Mesendoderm (in vitro differentiated cells): ENCODE measurements at regions not wholly inside any gene's neighbourhood (a gene's known extent, or its start where the extent isn't known, plus 50 kb on each side); places are given as distances from the start of the nearest gene placed in this dataset.

Experiments
- DNase-seq: peaks from one replicate; pipeline ENCODE4 v3.0.0; 2013
- H2AK5ac ChIP-seq: 2 replicates; pipeline ENCODE4 v1.6.1; 2013; ENCODE audit warnings: low read length, inconsistent platforms
- H2BK120ac ChIP-seq: 2 replicates; pipeline ENCODE4 v1.6.1; 2013; ENCODE audit warnings: low read depth, mild to moderate bottlenecking, low read length, moderate library complexity, mixed read lengths
- H2BK15ac ChIP-seq: replicated peaks from 2 replicates; pipeline ENCODE4 v1.6.1; 2013; ENCODE audit warnings: low read depth, mild to moderate bottlenecking, moderate library complexity
- H2BK5ac ChIP-seq: 2 replicates; pipeline ENCODE4 v1.6.1; 2013; ENCODE audit warnings: low read length, inconsistent platforms
- H3K18ac ChIP-seq: 2 replicates; pipeline ENCODE4 v1.6.1; 2013; ENCODE audit warnings: mild to moderate bottlenecking, low read length, mixed read lengths
- H3K23ac ChIP-seq: one replicate; pipeline ENCODE4 v1.6.1; 2013; ENCODE audit warnings: low read length
- H3K27ac ChIP-seq: 2 replicates; pipeline ENCODE4 v1.5.1; 2013; ENCODE audit warnings: low read depth, mild to moderate bottlenecking, inconsistent platforms, low read length, moderate library complexity
- H3K27me3 ChIP-seq: 2 replicates; pipeline ENCODE4 v1.6.1; 2013; ENCODE audit warnings: low read length, control low read depth, mild to moderate bottlenecking, inconsistent platforms; ENCODE audit not compliant: insufficient read depth, poor library complexity
- H3K36me3 ChIP-seq: 2 replicates; pipeline ENCODE4 v1.6.1; 2013; ENCODE audit warnings: low read length, inconsistent platforms; ENCODE audit not compliant: control insufficient read depth, insufficient read depth
- H3K4ac ChIP-seq: one replicate; pipeline ENCODE4 v1.6.1; 2013; ENCODE audit warnings: low read depth, mild to moderate bottlenecking, low read length, moderate library complexity
- H3K4me1 ChIP-seq: 2 replicates; pipeline ENCODE4 v1.6.1; 2013; ENCODE audit warnings: low read depth, low read length, inconsistent platforms; ENCODE audit not compliant: control insufficient read depth
- H3K4me2 ChIP-seq: 2 replicates; pipeline ENCODE4 v1.6.1; 2013; ENCODE audit warnings: low read length
- H3K4me3 ChIP-seq: 2 replicates; pipeline ENCODE4 v1.5.1; 2013; ENCODE audit warnings: mild to moderate bottlenecking, low read length
- H3K56ac ChIP-seq: one replicate; pipeline ENCODE4 v1.6.1; 2013; ENCODE audit warnings: low read length
- H3K79me1 ChIP-seq: 2 replicates; pipeline ENCODE4 v1.6.1; 2013; ENCODE audit warnings: low read length, inconsistent platforms
- H3K79me2 ChIP-seq: 2 replicates; pipeline ENCODE4 v1.6.1; 2013; ENCODE audit warnings: mild to moderate bottlenecking, low read length; ENCODE audit not compliant: control insufficient read depth, insufficient read depth
- H3K9ac ChIP-seq: 2 replicates; pipeline ENCODE4 v1.6.1; 2013; ENCODE audit warnings: low read length, inconsistent platforms
- H4K5ac ChIP-seq: one replicate; pipeline ENCODE4 v1.6.1; 2013; ENCODE audit warnings: low read length
- H4K8ac ChIP-seq: one replicate; pipeline ENCODE4 v1.6.1; 2013; ENCODE audit warnings: low read depth, mild to moderate bottlenecking, control low read depth, low read length, moderate library complexity
- WGBS: extraction: QIAGEN DNeasy Blood & Tissue Kit; methylation state at CpG from one replicate; pipeline ENCODE4 v1.1.7; 2013; ENCODE audit warnings: low lambda C conversion rate, missing lambda C conversion rate; ENCODE audit not compliant: insufficient coverage; ENCODE audit errors: extremely low coverage; 5-methylcytosine and 5-hydroxymethylcytosine counted together

DNA sequence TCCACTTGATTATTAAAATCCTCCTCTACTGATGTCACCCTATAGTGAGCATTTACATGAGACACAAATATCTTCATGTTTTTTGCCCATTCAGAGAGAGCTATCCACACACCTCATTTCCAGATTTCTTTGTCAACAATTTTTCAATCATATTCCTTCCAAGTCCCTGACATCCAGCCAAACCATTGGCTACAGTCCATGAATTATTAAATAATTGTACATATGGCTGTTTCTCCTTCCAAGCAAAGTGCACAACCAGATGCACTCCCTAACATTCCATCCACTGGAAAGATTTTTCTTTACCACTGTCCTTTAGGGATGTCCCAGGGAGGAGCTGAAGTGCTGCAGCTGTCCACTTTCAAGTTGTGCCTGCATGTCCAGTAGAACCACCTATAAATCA lies 328.0 kb upstream of the MDFIC2 start:
- Histone ChIP-seq H2BK15ac (no peak overlapping the region), H3K4ac (no peak overlapping the region), H3K23ac (no peak overlapping the region), H4K8ac (no peak overlapping the region), H2BK120ac (no peak overlapping the region), H3K4me2 (no peak overlapping the region), H3K27me3 (no peaks in the 10 kb centered on the region), H2BK5ac (no peak overlapping the region), H2AK5ac (no peak overlapping the region), H4K5ac (no peak overlapping the region), H3K36me3 (no peaks in the 10 kb centered on the region), H3K9ac (no peak overlapping the region), H3K18ac (no peak overlapping the region), H3K56ac (no peak overlapping the region), H3K4me3 (no peak overlapping the region), H3K4me1 (no peaks in the 10 kb centered on the region), H3K79me1 (no peaks in the 10 kb centered on the region), H3K27ac (no peak overlapping the region), H3K79me2 (no peaks in the 10 kb centered on the region)
- DNase-seq: no peak

GRCh38 chr3:70635301-70635700 lies 322.9 kb upstream of the MDFIC2 start:
- Histone ChIP-seq H3K23ac (no peak overlapping the region), H3K27me3 (no peaks in the 10 kb centered on the region), H2AK5ac (no peak overlapping the region), H2BK120ac (no peak overlapping the region), H3K4ac (no peak overlapping the region), H3K9ac (no peak overlapping the region), H3K4me3 (no peak overlapping the region), H3K56ac (no peak overlapping the region), H3K18ac (no peak overlapping the region), H3K36me3 (no peaks in the 10 kb centered on the region), H4K8ac (no peak overlapping the region), H2BK5ac (no peak overlapping the region), H2BK15ac (no peak overlapping the region), H3K79me1 (no peaks in the 10 kb centered on the region), H3K4me1 (no peaks in the 10 kb centered on the region), H3K27ac (no peak overlapping the region), H3K4me2 (no peak overlapping the region), H3K79me2 (no peaks in the 10 kb centered on the region), H4K5ac (no peak overlapping the region)
- WGBS: no CpG with 5 or more reads among the region's 2 CpGs
- DNase-seq: no peak

DNA sequence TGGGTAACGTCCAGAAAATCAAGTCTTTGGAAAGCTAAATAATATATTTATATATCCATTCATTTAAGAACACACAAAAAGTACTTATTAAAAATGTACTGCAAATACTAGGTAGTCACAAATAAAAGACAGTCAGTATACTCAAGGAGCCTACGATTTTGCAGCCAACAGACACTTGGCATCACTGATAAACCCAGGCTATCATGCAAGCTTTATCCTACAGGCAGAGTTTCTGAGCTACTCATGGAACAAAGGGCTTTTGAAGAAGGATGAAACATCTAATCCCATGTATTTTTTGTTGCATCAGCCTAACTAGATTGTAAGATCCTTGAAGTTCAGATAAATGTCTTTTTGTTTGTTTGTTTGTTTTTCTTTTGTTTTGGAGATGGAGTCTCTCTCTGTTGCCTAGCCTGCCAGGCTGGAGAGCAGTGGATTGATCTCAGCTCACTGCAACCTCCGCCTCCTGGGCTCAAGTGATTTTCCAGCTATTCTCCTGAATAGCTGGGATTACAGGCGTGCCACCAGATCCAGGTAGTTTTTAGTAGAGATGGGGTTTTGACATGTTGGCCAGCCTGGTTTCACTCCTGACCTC lies 319.4 kb upstream of the MDFIC2 start:
- H2BK15ac ChIP-seq: no peak overlapping the region
- H3K79me2 ChIP-seq: no peaks in the 10 kb centered on the region
- no CpG with 5 or more reads among the region's 4 CpGs for WGBS
- DNase-seq: peak; percentile 46
- no peaks in the 10 kb centered on the region for H3K79me1 ChIP-seq
- no peaks in the 10 kb centered on the region for H3K4me1 ChIP-seq
- no peak overlapping the region for H3K4me2 ChIP-seq
- no peak overlapping the region for H3K23ac ChIP-seq
- H3K36me3 ChIP-seq: no peaks in the 10 kb centered on the region
- H2BK5ac ChIP-seq: no peak overlapping the region
- no peak overlapping the region for H2BK120ac ChIP-seq
- no peak overlapping the region for H3K56ac ChIP-seq
- H3K18ac ChIP-seq: no peak overlapping the region
- no peak overlapping the region for H2AK5ac ChIP-seq
- H3K9ac ChIP-seq: no peak overlapping the region
- no peak overlapping the region for H3K4ac ChIP-seq
- H3K27ac ChIP-seq: no peak overlapping the region
- H4K8ac ChIP-seq: no peak overlapping the region
- H3K27me3 ChIP-seq: no peaks in the 10 kb centered on the region
- H4K5ac ChIP-seq: no peak overlapping the region
- no peak overlapping the region for H3K4me3 ChIP-seq

GRCh38 chr3:70621451-70621850 lies 309.0 kb upstream of the MDFIC2 start:
- no CpG with 5 or more reads among the region's 1 CpG for WGBS
- no peaks in the 10 kb centered on the region for H3K79me1 ChIP-seq

GRCh38 chr3:70620956-70621355 lies 308.5 kb upstream of the MDFIC2 start:
- no peak overlapping the region for H2BK120ac ChIP-seq
- H3K4me2 ChIP-seq: no peak overlapping the region
- H3K4me1 ChIP-seq: no peaks in the 10 kb centered on the region
- H2BK15ac ChIP-seq: peak overlapping the region; percentile 36
- H4K5ac ChIP-seq: no peak overlapping the region
- H3K4ac ChIP-seq: no peak overlapping the region
- DNase-seq: no peak
- no peaks in the 10 kb centered on the region for H3K36me3 ChIP-seq
- H3K18ac ChIP-seq: no peak overlapping the region
- no peak overlapping the region for H3K23ac ChIP-seq
- H3K56ac ChIP-seq: no peak overlapping the region
- no peaks in the 10 kb centered on the region for H3K79me2 ChIP-seq
- no peak overlapping the region for H4K8ac ChIP-seq
- H3K4me3 ChIP-seq: no peak overlapping the region
- WGBS: no CpG with 5 or more reads among the region's 2 CpGs
- H2BK5ac ChIP-seq: no peak overlapping the region
- no peaks in the 10 kb centered on the region for H3K79me1 ChIP-seq
- no peak overlapping the region for H3K27ac ChIP-seq
- H3K9ac ChIP-seq: no peak overlapping the region
- H3K27me3 ChIP-seq: no peaks in the 10 kb centered on the region
- no peak overlapping the region for H2AK5ac ChIP-seq

More at GRCh38 chr3:70621451-70621850, 309.0 kb upstream of the MDFIC2 start:
- H3K36me3 ChIP-seq: no peaks in the 10 kb centered on the region
- no peak overlapping the region for H3K23ac ChIP-seq
- no peak overlapping the region for H3K4me2 ChIP-seq
- no peak overlapping the region for H3K4ac ChIP-seq
- H2AK5ac ChIP-seq: no peak overlapping the region
- H2BK15ac ChIP-seq: no peak overlapping the region
- no peak overlapping the region for H4K8ac ChIP-seq
- H3K4me1 ChIP-seq: no peaks in the 10 kb centered on the region
- H3K56ac ChIP-seq: no peak overlapping the region
- no peak overlapping the region for H3K4me3 ChIP-seq
- no peak overlapping the region for H2BK120ac ChIP-seq
- no peak overlapping the region for H2BK5ac ChIP-seq
- H3K27ac ChIP-seq: no peak overlapping the region
- no peaks in the 10 kb centered on the region for H3K27me3 ChIP-seq
- no peak for DNase-seq
- no peak overlapping the region for H4K5ac ChIP-seq
- no peak overlapping the region for H3K18ac ChIP-seq
- no peaks in the 10 kb centered on the region for H3K79me2 ChIP-seq
- H3K9ac ChIP-seq: no peak overlapping the region

DNA sequence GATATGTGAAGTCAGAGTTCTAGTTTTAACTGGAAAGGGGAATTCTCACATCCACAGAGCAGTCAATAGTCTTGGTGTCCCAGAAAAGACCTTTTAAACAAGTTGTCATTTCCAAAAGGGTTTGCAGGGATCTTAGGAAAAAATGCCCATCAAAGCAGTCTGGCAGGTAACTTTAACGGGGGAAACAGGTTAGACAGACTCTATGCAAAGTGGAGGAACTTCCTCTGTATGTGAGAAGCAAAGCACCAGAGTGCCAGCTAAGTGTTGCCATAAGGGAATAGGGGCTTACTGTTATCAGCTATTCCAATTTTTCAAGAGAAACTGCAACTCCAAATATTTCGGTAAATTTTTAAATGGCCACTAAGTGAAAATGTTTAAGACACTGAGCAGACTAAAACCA lies 307.9 kb upstream of the MDFIC2 start:
- Histone ChIP-seq H4K5ac (no peak overlapping the region), H3K27me3 (no peaks in the 10 kb centered on the region), H3K4me3 (no peak overlapping the region), H3K9ac (no peak overlapping the region), H2BK120ac (no peak overlapping the region), H2AK5ac (no peak overlapping the region), H2BK15ac (no peak overlapping the region), H3K79me1 (no peaks in the 10 kb centered on the region), H3K23ac (no peak overlapping the region), H3K4ac (no peak overlapping the region), H2BK5ac (no peak overlapping the region), H3K56ac (no peak overlapping the region), H3K27ac (no peak overlapping the region), H3K18ac (no peak overlapping the region), H4K8ac (no peak overlapping the region), H3K36me3 (no peaks in the 10 kb centered on the region), H3K79me2 (no peaks in the 10 kb centered on the region), H3K4me2 (no peak overlapping the region), H3K4me1 (no peaks in the 10 kb centered on the region)
- no peak for DNase-seq
- WGBS: no CpG with 5 or more reads among the region's 2 CpGs
